Left forelimb (tissue), 1 donor: ENCODE measurements at regions not wholly inside any gene's neighbourhood (a gene's known extent, or its start where the extent isn't known, plus 50 kb on each side); places are given as distances from the start of the nearest gene placed in this dataset.
"Not testable (repeated sequence)": the region's sequence is repeated elsewhere in the genome, so short reads cannot be mapped to it uniquely, and the experiment has no call there.

Experiments used
- DNase-seq: peaks from one replicate; pipeline ENCODE4 v3.0.0-alpha.2; 2018; ENCODE audit warnings: low spot score

DNA sequence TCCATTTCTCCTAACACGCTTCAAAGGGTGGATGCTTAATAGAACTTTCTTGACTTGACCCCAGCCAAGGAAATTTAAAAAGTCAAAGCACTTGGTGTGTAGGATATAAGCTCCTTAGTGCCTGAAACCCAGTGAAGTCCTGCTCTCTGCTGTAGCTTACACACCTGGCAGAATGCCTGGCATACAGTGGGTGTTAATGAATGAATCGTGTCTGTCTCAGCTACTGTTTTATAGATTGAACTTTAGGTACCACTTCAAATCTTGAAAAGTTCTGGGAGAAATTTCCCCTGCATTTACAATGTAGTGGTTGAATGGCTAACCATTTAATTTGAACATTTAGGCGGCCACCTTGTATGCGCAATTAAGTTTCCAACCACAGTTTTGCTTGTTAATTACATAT is 70.5 kb upstream of the ZNF217 start:
- DNase-seq, result no peak

DNA sequence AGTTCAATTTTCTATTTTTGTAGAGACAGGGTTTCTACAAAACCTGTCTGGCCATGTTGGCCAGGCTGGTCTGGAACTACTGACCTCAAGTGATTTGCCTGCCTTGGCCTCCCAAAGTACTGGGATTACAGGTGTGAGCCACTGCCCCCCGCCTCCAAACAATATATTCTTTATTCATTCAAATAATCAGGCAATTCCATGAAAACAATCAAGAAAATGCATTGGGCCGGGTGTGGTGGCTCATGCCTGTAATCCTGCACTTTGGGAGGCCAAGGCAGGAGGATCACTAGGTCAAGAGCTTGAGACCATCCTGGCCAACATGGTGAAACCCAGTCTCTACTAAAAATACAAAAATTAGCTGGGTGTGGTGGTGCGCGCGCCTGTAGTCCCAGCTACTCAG is 69.9 kb upstream of the ZNF217 start:
- DNase-seq, result not testable (repeated sequence)

DNA sequence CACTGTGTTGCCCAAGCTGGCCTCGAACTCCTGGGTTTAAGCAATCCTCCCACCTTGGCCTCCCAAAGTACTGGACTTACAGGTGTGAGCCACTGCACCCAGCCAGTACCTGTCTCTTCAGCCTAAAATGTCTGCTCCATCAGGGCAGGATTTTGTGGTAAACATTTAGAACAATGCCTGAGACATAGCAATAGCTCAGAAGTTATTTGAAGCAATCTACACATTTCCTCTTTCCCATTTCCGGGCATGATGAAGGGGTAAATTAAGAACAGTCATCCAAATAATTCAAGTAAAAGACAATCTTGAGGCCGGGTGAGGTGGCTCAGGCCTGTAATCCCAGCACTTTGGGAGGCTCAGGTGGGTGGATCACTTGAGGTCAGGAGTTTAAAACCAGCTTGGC is 69.0 kb upstream of the ZNF217 start:
- no peak for DNase-seq

DNA sequence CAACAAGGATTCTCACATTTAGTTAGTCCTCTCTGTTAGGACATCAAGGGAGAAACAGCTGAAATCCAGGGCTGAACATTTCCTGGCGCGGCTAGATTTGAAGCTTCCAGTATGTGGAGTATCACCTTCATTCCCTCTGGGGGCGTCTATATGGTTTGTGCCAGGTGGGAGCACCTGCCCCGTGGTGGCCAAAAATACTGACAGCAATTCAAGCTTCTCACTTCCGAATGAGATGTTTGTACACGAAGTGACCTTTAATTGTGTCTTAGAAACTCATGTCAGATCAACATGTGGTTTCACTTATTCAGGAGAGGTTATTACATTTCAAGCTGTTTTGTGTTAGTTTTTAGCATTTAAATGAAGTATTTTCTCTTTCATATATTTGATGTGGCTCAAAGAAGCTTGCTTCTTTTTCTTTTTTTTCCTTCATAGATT is 67.3 kb upstream of the ZNF217 start:
- peak; percentile 70 for DNase-seq

DNA sequence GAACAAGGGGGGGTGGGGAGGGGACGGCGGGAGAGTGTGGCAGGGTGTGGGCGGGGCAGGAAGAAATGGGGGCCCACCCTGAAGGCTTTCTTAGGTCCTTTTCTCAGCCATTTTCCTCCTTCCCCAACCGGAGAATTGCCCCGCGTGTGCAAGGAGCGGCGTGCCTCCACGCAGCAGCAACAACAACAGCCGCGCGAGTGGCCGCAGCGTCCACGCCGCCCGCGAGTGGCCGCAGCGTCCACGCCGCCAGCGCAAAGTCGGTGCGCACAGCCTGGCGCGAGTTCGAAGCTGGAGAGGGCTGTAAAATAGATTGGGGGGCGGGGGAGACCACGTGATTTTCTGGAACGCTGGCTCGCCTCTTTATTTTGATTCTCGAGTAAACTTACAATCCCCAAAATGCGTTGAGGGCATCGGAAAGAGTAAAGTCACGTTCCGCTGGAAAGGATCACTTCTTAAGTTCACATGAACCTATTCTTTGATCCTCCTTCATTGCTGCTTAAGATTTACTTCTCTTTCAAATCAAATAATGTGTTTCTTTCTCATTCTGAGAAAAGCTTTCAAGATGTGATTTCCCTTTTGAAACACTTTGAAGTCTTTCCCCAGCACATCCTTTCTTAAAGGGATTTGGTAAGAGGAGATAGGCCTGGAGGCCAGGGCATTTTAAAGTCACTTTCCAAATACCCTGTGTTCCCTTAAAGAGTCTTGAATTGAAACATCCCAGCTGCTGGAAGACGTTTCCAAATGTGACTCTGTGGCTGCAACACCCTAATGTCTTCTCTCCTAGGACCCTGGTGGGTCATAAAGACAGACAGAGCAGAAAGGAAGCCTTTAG is 66.7 kb upstream of the ZNF217 start:
- peak; percentile 77 for DNase-seq

DNA sequence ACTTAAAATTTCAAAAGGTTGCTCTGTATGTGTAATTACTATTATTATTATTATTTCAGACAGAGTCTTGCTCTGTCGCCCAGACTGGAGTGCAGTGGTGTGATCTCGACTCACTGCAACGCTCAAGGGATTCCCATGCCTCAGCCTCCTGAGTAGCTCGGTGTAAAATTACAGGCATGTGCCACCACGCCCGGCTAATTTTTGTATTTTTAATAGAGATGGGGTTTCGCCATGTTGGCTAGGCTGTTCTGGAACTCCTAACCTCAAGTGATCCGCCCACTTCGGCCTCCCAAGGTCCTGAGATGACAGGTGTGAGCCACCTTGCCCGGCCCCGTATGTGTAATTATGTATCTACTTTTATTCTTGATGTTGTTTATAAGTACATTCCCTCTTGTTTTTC is 65.3 kb upstream of the ZNF217 start:
- no peak for DNase-seq

DNA sequence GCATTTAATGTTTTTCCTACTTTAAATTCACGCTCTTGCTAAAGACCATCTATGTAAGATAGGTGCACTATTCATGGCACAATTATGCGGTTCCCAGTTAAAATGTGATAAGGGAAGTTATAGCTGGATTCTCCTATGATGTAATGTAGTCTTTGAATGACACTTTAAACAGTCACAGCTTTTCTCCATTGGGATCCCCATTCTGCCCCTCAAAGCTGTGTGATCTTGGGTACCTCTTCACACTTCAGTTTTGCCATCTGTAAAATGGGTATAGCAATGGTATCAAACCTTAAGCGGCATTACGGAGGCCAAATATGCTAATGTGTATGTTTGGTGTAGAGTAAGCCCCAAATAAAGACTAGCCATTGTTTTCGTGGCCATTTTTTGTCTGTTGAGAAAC is 64.7 kb upstream of the ZNF217 start:
- no peak for DNase-seq

DNA sequence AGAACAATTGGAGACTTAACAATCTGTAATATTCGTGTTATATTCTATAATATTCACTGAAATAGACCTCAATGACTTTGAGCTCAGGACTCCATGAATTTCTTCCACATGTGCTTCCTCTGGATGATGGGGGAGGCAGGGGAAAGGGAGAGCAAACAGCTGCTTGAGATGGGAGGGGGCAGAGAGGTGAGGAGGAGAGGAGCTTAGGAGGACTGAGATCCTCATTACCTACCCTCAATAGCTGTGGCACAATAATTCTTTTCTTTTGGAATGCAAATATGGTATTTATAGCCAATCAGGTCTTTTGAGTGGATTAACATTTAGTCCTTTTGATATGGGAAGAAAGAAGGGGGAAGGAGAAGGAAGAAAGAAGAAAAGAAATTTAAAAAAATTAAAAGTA is 64.1 kb upstream of the ZNF217 start:
- no peak for DNase-seq

DNA sequence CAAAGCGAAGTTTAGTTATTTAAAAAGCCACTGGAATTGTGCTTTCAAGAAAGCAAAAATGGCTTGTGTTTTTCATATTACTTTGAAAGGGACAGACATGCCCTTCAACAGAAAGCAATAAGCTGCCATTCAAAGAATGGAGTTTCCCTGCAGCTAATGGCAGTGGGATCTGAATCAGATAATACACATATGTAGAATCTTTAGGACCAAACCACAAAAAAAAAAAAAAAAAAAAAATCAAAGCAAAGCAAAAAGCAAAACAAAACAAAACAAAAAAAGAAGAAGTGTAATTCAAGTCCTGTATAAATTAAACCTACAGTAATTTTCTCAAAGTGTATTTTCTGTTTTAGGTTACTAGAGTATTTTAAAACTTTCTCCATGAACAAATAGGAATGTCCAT is 63.6 kb upstream of the ZNF217 start:
- no peak for DNase-seq

DNA sequence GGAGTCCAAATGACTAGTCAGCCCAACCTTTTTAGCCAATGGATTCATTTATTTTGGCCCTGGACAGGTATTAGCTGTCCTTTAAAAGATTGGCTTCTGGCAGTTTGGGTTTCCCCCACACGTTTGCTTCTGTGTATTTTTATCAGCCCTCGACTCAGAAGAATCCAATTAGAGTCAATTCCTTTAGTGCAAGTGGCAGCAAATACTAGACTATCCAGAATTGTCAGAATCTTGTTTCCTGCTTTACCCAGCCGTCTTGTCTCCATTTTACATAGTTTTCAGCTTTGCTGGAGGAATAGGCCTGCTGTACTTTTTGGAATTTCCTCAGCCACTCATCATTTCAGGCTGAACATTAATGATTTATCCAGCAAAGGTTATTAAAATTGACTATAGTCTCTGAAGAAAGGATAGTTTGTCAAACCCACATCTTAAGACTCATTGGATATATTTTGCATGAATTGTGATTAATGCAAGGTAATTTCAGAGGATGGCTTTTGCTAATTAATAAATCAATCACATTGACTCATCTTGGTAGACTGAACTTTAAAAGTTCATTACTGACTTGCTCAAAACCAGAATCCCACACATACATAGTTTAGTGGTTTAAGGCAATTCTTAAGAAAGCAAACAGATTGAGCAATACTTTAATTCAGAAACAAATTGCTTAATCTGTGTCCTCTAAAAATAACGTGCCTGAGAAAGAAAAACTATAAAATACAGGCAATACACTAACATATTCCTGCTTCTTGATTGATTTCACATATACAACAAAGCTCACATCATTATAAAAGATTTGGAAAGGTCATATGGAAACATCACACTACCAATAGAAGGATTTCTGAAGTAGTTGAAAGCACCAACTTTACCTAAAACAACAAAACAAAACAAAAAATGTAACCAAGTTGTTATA is 62.9 kb upstream of the ZNF217 start:
- DNase-seq, result no peak

DNA sequence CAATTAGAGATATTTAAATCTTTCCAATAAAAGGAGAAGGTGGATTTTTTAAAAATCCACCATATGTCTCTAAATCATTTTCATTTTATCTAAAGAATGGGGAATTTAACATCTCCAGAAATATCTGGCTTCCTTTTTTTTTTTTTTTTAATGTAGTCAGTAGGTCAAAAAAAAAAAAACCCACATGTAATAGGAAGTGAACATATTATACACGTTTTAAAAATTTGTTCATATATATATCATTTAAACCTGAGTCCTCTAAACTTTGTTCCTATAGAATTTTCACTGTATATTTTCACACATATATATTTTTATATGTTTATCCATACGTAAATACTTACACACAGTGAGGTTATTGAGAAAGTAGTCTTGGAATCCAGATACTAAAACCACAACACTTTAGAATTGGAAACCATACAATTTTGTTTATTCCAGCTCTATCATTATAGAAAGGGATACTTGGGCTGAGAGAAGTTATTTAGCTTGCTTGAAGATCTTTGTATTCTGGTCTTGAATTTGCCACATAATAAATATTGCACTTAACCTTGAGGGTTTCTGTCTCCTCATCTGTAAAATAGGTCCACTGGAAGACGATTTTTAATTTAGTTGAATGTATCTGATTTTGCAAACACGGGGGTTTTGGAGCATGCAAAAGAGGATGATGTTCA is 62.1 kb upstream of the ZNF217 start:
- DNase-seq, result no peak

DNA sequence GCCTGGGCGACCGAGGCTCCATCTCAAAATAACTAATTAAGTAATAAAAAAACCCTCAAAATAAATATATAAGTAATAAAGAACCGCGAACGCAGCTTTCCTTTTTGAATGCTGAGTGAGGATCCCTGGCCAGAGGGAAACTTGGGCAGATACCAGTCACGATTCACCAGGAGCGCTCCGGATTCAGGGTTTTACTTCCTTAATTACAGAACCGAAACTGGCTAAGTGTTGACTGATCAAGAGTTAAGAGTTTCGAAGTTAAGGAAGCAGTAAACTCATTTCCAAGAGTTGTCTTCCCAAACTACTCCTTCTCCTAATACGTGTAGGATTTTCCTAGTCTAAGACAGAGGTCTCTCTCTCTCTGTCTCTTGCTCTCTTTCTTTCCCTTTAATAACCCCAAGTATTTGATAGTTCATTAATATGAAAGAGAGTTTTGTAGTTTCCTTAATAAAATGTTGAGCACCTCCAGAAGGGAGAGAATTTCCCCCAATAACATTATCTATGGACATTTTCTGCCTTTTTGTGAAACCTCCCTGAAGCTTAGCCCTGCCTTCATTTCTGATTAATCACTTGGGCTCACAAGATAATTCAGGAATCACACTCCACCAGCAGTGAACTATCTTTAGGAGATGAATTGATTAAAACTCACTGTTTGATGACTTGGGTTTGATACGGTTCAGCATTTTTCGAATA is 61.4 kb upstream of the ZNF217 start:
- DNase-seq, result no peak

DNA sequence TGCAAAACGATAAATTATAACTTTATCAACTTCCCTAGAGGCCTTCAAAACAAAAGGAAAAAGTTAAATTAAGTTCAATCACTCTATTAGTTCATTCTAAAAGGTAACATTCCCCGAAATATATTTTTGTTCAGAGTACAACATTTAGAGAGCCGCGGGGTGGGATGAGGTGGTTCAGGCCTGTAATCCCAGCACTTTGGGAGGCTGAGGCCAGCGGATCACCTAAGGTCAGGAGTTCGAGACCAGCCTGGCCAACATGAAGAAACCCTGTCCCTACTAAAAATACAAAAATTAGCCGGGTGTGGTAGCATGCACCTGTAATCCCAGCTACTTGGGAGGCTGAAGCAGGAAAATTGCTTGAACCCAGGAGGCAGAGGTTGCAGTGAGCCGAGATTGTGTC is 60.9 kb upstream of the ZNF217 start:
- not testable (repeated sequence) for DNase-seq

DNA sequence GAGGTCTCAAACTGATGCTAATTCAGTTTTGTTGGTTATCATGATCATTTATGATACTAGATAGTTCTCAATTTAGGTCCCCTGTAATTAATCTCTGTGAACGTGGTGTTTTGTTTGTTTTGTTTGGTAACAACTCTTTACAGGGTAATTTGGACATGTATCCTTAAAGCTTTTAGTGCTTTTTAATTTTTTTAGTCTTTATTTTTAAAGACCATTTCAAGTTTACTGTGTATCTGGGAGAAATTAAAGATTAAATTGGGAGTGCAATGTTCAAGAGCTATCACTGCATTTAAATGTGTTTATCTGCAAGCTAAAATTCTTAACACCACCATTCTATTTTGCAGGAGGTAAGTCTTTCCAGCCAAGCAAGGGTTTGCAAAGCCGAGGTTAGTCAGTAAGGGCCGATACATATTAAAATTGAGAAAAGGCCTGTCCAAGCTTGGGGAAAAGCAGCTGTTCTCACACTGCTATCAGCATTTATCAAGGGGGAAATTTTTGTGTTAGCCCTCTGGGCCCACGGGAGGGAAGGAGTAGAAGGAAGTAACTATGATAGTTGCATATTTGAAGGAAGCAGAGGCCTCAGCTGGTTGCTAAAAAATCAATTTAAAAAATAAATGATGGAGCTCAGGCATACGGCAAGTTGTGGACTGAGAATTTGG is 59.3 kb upstream of the ZNF217 start:
- no peak for DNase-seq

DNA sequence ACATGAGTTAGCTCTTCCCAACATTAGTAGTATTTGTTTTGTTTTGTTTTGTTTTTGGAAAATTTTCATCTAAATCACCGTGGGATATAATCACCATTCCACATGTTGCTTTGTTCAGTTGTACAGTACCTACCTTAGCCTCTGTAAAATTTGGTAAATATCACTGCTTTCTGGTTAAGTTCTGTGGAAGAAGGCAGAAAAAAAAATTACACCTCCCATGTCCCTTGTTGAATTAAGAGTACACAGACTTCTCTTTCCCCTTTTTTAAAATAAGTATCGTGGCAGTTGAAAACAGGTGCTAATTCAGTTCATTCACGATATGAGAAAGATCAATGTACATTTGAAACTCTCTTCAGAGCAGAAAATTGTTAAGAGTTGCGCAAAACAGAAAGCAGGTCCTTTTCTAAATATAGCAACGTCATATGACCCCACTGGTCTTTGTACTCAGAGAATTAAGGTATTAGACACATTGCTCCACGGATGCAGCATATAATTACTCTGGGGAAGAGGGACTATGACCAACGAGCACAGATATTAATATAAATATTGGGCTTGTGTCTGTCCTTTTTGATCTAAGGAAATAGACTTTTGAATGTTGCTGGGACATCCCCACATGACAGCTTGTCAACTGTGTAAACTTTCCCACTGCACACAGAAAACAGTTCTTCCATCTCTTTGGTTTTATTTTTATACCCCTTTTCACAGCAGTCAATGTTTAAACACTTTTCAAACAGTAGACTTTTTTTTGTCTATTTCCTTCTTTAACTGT is 58.6 kb upstream of the ZNF217 start:
- DNase-seq, result no peak

DNA sequence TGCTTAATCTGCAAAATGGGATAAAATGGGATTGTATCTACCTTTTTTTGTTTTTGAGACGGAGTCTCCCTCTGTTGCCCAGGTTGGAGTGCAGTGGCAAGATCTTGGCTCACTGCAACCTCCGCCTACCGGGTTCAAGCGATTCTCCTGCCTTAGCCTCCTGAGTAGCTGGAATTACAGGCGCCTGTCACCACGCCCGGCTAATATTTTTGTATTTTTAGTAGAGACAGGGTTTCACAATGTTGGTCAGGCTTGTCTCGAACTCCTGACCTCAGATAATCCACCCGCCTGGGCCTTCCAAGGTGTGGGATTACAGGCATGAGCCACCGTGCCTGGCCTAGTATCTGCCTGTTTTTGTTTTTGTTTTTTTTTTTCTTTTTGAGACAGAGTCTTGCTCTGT is 55.9 kb upstream of the ZNF217 start:
- DNase-seq, result not testable (repeated sequence)

DNA sequence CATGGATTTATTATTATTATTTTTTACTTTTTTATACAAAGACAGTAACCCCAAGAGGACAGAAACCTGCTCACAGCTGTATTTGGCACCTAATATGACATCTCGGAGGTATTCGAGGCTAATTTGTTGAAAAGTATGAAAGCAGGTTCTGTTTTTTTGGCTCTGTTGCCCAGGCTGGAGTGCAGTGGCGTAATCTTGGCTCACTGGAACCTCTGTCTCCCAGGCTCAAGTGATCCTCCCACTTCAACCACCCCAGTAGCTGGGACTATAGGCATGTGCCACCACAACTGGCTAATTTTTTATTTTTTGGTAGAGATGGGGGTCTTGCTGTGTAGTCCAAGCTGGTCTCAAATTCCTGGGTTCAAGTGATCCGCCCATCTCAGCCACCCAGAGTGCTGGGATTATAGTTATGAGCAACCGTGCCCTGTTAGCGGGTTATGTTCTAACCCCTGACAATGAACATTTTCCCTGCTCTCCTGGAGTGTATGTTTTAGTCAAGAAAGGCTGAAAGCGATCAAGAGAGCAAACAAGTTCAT is 53.7 kb upstream of the ZNF217 start:
- no peak for DNase-seq

DNA sequence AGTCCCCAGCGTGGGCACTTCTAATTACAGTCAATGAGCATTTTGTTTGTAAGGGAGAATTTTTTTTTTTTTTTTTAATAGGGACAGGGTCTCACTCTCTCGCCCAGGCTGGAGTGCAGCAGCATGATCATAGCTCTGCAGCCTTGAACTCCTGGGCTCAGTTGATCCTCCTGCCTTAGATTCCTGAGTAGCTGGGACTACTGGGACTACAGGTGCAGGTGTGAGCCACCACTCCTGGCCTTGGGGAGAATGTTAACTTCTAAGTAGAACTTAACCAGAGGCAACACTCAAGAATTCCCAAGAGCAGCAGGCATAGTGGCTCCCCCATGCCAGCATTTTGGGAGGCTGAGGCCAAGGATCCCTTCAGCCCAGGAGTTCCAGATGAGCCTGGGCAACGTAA is 52.9 kb upstream of the ZNF217 start:
- no peak for DNase-seq

DNA sequence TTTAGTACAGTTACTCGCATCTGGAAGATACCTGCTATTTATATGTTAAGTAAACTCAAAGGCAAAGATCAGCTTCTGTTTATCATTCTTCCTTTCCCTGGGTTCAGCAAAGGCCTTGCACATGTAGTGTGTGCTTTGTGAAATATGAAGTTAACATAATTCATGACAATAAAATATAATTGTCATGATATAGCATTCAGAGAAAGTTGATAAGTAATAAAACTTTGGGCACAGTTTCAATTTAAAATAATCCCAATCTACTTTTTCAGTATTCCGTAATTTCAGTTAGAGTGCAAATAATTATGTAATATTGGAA is 51.9 kb upstream of the ZNF217 start:
- no peak for DNase-seq

DNA sequence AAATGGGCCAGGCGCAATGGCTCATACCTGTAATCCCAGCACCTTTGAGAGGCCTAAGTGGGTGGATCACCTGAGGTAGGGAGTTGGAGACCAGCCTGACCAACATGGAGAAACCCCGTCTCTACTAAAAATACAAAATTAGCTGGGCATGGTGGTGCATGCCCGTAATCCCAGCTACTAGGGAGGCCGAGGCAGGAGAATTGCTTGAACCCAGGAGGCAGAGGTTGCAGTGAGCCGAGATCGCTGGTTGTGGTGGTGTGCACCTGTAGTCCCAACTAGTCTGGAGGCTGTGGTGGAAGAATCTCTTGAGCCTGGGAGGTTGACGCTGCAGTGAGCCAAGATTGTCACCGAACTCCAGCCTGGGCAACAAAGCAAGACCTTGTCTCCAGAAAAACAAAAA is 50.5 kb upstream of the ZNF217 start:
- DNase-seq, result not testable (repeated sequence)
